Breast epithelium (tissue), 4 donors: ENCODE measurements at regions not wholly inside any gene's neighbourhood (a gene's known extent, or its start where the extent isn't known, plus 50 kb on each side); places are given as distances from the start of the nearest gene placed in this dataset.

Experiments
- DNase-seq, 2 donors: peaks; one replicate each; pipeline ENCODE4 v3.0.0-alpha.2; 2019; ENCODE audit warnings: low spot score in 2 of 2
- H3K27ac ChIP-seq, 2 donors: fragments of 200-600 bp; sonication (generic) in 1 of 2; one replicate each; pipeline ENCODE4 v1.5.1; 2016 to 2019; ENCODE audit warnings: mild to moderate bottlenecking in 1 of 2
- H3K27me3 ChIP-seq, 2 donors: fragments of 200-600 bp; sonication (generic) in 1 of 2; one replicate each; pipeline versions ENCODE4 v1.5.1 to v1.6.0; 2017 to 2019; ENCODE audit warnings: control low read depth in 1 of 2, mild to moderate bottlenecking in 1 of 2
- H3K36me3 ChIP-seq: fragments of 200-600 bp; one replicate; pipeline ENCODE4 v1.5.1; 2019
- H3K4me1 ChIP-seq, 2 donors: fragments of 200-600 bp; sonication (generic); one replicate each; pipeline ENCODE4 v1.5.1; 2016 to 2019; ENCODE audit warnings: control low read depth in 1 of 2
- H3K4me3 ChIP-seq, 3 donors: fragments of 200-600 bp; sonication (generic); 1 replicate in 2 of 3; 2 replicates in 1 of 3; pipeline ENCODE4 v1.5.1; 2016 to 2019; ENCODE audit warnings: mild to moderate bottlenecking in 3 of 3, moderate library complexity in 2 of 3
- H3K9me3 ChIP-seq, 2 donors: fragments of 200-600 bp; sonication (generic) in 1 of 2; one replicate each; pipeline ENCODE4 v1.5.1; 2016 to 2019; ENCODE audit warnings: control low read depth in 1 of 2
- POLR2A ChIP-seq: fragments of 450-650 bp; IDR thresholded peaks from one replicate; pipeline ENCODE4 v1.6.1; 2016; ENCODE audit warnings: antibody characterized with exemption, mild to moderate bottlenecking, moderate library complexity
- POLR2AphosphoS5 ChIP-seq, 3 donors: sonication (generic); formaldehyde crosslinking; IDR thresholded peaks; one replicate each; pipeline ENCODE4 v1.6.1; 2017; ENCODE audit warnings: antibody characterized with exemption in 3 of 3
- intact Hi-C: fragments of 100-400 bp; cut with DNase I; formaldehyde crosslinking; loops from one replicate; pipeline ENCODE4 v1.15.1; 2023; ENCODE audit warnings: low total_unique reads
- TF ChIP-seq, protein P1 (sequence below), 3 donors: fragments of 450-650 bp; IDR thresholded peaks; one replicate each; pipeline ENCODE4 v1.5.1; 2016 to 2017; ENCODE audit warnings: antibody characterized with exemption in 3 of 3, mild to moderate bottlenecking in 3 of 3, moderate library complexity in 3 of 3

DNA sequence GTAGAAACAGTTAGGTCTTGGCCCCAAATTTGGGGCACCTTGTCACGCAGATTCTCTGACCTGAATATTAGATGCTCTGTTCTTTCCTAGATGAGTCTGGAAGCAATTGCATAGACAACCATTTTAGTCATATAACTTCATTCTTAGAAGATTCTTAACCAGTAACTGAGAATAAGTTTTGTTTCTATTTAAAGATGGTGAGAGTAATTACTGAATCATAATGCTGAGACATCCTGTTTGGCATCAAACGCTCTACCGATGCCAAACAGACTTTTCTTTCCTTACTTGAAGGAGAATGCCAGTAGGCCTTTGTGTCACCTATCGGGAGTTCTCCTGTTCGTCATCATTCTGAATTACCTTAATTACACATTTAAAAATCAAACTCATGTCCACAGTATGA lies 131.6 kb upstream of the ID4 start:
- H3K27me3 ChIP-seq = no peaks in the 10 kb centered on the region
- peaks cover 4% of the 10 kb centered on the region for H3K36me3 ChIP-seq
- H3K9me3 ChIP-seq = no peaks in the 10 kb centered on the region
- no peaks in the 10 kb centered on the region for H3K4me1 ChIP-seq
- intact Hi-C loops = no loop called here
- TF ChIP-seq POLR2AphosphoS5 (IDR thresholded peaks at IDR 0.05) (no peak), POLR2A (no peak)
- TF ChIP-seq, protein P1, sequence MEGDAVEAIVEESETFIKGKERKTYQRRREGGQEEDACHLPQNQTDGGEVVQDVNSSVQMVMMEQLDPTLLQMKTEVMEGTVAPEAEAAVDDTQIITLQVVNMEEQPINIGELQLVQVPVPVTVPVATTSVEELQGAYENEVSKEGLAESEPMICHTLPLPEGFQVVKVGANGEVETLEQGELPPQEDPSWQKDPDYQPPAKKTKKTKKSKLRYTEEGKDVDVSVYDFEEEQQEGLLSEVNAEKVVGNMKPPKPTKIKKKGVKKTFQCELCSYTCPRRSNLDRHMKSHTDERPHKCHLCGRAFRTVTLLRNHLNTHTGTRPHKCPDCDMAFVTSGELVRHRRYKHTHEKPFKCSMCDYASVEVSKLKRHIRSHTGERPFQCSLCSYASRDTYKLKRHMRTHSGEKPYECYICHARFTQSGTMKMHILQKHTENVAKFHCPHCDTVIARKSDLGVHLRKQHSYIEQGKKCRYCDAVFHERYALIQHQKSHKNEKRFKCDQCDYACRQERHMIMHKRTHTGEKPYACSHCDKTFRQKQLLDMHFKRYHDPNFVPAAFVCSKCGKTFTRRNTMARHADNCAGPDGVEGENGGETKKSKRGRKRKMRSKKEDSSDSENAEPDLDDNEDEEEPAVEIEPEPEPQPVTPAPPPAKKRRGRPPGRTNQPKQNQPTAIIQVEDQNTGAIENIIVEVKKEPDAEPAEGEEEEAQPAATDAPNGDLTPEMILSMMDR (IDR thresholded peaks at IDR 0.05) = no peak
- DNase-seq = no peak
- no peak overlapping the region for H3K4me3 ChIP-seq
- no peak overlapping the region for H3K27ac ChIP-seq

DNA sequence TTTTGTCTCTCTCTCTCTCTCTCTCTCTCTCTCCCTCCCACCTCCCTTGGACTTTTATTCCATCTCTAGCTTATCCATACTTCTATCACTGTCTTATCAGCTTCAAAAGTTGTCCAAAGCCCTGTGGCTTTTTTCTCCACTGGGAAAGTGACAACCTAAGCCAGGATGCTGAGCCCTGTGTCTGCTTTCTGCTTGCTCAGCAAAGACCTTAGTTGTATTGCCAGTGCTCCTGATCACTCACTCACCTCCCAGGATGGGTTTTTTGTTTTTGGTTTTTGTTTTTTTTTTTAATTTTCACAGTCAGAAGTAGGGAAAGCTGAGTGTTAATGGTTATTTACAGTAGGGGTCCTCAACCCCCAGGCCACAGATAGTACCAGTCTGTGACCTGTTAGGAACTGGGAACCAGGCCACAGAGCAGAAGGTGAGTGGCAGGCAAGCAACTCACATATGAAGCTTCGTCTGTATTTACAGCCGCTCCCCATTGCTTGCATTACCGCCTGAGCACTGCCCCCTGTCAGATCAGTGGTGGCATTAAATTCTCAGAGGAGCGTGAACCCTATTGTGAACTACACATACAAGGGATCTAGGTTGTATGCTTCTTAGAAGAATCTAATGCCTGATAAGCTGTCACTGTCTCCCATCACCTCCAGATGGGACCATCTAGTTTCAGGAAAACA lies 125.0 kb upstream of the ID4 start:
- H3K36me3 ChIP-seq = no peaks in the 10 kb centered on the region
- intact Hi-C loops = no loop called here
- no peaks in the 10 kb centered on the region for H3K9me3 ChIP-seq
- TF ChIP-seq POLR2AphosphoS5 (IDR thresholded peaks at IDR 0.05) = no peak
- no peak for TF ChIP-seq POLR2A
- TF ChIP-seq, protein P1 (IDR thresholded peaks at IDR 0.05) = no peak
- H3K4me1 ChIP-seq = no peaks in the 10 kb centered on the region
- no peak overlapping the region for H3K27ac ChIP-seq
- no peak overlapping the region for H3K4me3 ChIP-seq
- no peaks in the 10 kb centered on the region for H3K27me3 ChIP-seq
- DNase-seq = no peak

DNA sequence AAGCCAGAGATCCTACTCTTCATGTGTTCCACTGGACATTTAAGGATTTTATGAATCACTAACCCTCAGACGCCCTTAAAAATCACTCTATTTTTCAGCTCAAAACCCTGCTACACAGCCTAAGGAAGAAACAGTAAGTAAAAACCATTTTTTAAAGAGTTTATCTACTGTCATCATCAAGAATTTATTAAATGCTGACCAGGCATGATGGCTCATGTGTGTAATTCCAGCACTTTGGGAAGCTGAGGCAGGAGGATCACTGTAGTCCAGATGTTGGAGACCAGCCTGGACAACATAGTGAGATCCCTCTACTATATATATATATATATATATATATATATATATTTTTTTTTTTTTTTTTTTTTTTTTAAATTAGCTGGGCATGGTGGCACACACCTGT lies 124.2 kb upstream of the ID4 start:
- H3K9me3 ChIP-seq = no peaks in the 10 kb centered on the region
- H3K4me3 ChIP-seq = no peak overlapping the region
- H3K36me3 ChIP-seq = no peaks in the 10 kb centered on the region
- TF ChIP-seq POLR2A (no peak), POLR2AphosphoS5 (IDR thresholded peaks at IDR 0.05) (no peak)
- TF ChIP-seq, protein P1 (IDR thresholded peaks at IDR 0.05) = no peak
- no peak for DNase-seq
- no peaks in the 10 kb centered on the region for H3K27me3 ChIP-seq
- no peaks in the 10 kb centered on the region for H3K4me1 ChIP-seq
- H3K27ac ChIP-seq = no peak overlapping the region
- intact Hi-C loops = no loop called here

DNA sequence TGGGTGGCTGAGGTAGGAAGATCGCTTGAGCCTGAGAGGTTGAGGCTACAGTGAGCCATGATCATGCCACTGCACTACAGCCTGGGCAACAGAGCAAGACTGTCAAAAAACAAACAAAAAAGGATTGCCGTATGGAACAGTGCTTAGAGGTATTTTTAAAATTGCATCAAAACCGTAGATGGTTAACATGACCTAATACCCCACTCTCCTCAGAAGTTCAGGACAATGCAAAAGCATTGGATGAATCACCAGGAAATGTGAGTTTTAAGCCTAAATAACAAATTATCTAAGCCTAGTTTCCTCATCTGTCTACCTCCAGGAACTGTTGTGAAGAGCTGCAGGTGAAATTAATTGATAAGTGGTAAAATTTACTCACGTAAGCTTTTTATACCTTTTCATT lies 123.8 kb upstream of the ID4 start:
- no peak overlapping the region for H3K4me3 ChIP-seq
- intact Hi-C loops = no loop called here
- no peaks in the 10 kb centered on the region for H3K36me3 ChIP-seq
- DNase-seq = no peak
- H3K9me3 ChIP-seq = no peaks in the 10 kb centered on the region
- H3K4me1 ChIP-seq = no peaks in the 10 kb centered on the region
- H3K27ac ChIP-seq = no peak overlapping the region
- TF ChIP-seq, protein P1 (IDR thresholded peaks at IDR 0.05) = no peak
- no peak for TF ChIP-seq POLR2AphosphoS5 (IDR thresholded peaks at IDR 0.05)
- no peak for TF ChIP-seq POLR2A
- no peaks in the 10 kb centered on the region for H3K27me3 ChIP-seq

DNA sequence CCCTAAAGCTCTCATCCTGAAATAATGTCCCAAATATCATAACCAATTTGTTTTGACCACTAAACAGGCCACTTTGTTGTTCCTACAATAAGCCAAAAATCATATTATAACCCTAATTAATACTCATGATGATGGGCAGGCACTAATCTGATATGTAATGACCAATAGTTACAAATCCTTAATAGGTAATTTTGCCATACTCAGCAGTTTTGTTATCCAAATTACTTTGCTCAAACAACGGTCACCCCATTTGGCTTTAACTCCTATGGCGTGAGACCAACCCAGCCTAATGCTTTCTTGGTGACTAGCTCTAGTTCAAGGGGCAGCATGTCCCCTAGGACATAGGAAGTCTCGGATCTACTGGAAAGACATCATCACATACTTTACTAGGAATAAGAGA lies 123.2 kb upstream of the ID4 start:
- H3K27ac ChIP-seq = no peak overlapping the region
- no peaks in the 10 kb centered on the region for H3K36me3 ChIP-seq
- no peak for DNase-seq
- intact Hi-C loops = loop anchor here (1.0 kb wide), 1 partner anchor 14 kb away; no protein-coding TSS in a partner anchor
- no peaks in the 10 kb centered on the region for H3K4me1 ChIP-seq
- H3K4me3 ChIP-seq = no peak overlapping the region
- H3K9me3 ChIP-seq = no peaks in the 10 kb centered on the region
- TF ChIP-seq POLR2A = no peak
- TF ChIP-seq, protein P1 (IDR thresholded peaks at IDR 0.05) = no peak
- no peak for TF ChIP-seq POLR2AphosphoS5 (IDR thresholded peaks at IDR 0.05)
- no peaks in the 10 kb centered on the region for H3K27me3 ChIP-seq
